Stomach smooth muscle (tissue), 2 donors: ENCODE measurements at regions not wholly inside any gene's neighbourhood (a gene's known extent, or its start where the extent isn't known, plus 50 kb on each side); places are given as distances from the start of the nearest gene placed in this dataset.

ENCODE experiments used
- H3K27ac ChIP-seq: one replicate; pipeline ENCODE4 v1.7.0; 2013; ENCODE audit warnings: mild to moderate bottlenecking, low read length, inconsistent platforms
- H3K27me3 ChIP-seq, 2 donors: one replicate each; pipeline ENCODE4 v1.7.0; 2013; ENCODE audit warnings: low read length in 2 of 2; ENCODE audit not compliant: insufficient read depth in 2 of 2, control insufficient read depth in 1 of 2
- H3K36me3 ChIP-seq, 2 donors: one replicate each; pipeline ENCODE4 v1.7.0; 2013; ENCODE audit warnings: low read length in 2 of 2; ENCODE audit not compliant: control insufficient read depth in 2 of 2, insufficient read depth in 2 of 2
- H3K4me1 ChIP-seq: one replicate; pipeline ENCODE4 v1.7.0; 2013; ENCODE audit warnings: low read length; ENCODE audit not compliant: control insufficient read depth, insufficient read depth
- H3K4me3 ChIP-seq, 2 donors: one replicate each; pipeline ENCODE4 v1.7.0; 2013; ENCODE audit warnings: low read length in 2 of 2
- H3K9ac ChIP-seq, 2 donors: one replicate each; pipeline ENCODE4 v1.7.0; 2013; ENCODE audit warnings: low read length in 2 of 2, mild to moderate bottlenecking in 1 of 2
- H3K9me3 ChIP-seq, 2 donors: one replicate each; pipeline ENCODE4 v1.7.0; 2013; ENCODE audit warnings: low read length in 2 of 2; ENCODE audit not compliant: control insufficient read depth in 2 of 2
- donor health status: healthy.
- donor health status: Pancreatic carcinoma.

- no peak overlapping the region for H3K27ac ChIP-seq
- H3K36me3 ChIP-seq, result no peaks in the 10 kb centered on the region
- no peak overlapping the region for H3K4me3 ChIP-seq
- no peaks in the 10 kb centered on the region for H3K4me1 ChIP-seq
- H3K9ac ChIP-seq, result no peak overlapping the region
- H3K27me3 ChIP-seq, result no peaks in the 10 kb centered on the region
- no peaks in the 10 kb centered on the region for H3K9me3 ChIP-seq
Observed at GRCh38 chr13:61485128-61485765, 69.6 kb upstream of the PCDH20 start.

GRCh38 chr13:61477619-61478018 lies 62.0 kb upstream of the PCDH20 start:
- H3K9me3 ChIP-seq, result no peaks in the 10 kb centered on the region
- no peak overlapping the region for H3K9ac ChIP-seq
- H3K4me1 ChIP-seq, result no peaks in the 10 kb centered on the region
- H3K4me3 ChIP-seq, result no peak overlapping the region
- H3K27me3 ChIP-seq, result no peaks in the 10 kb centered on the region
- H3K27ac ChIP-seq, result no peak overlapping the region
- no peaks in the 10 kb centered on the region for H3K36me3 ChIP-seq

GRCh38 chr13:61470786-61471185 lies 55.1 kb upstream of the PCDH20 start:
- H3K9me3 ChIP-seq, result no peaks in the 10 kb centered on the region
- H3K36me3 ChIP-seq, result no peaks in the 10 kb centered on the region
- no peak overlapping the region for H3K9ac ChIP-seq
- no peak overlapping the region for H3K4me3 ChIP-seq
- no peaks in the 10 kb centered on the region for H3K4me1 ChIP-seq
- no peak overlapping the region for H3K27ac ChIP-seq
- H3K27me3 ChIP-seq, result no peaks in the 10 kb centered on the region

- Histone ChIP-seq H3K4me3 (no peak overlapping the region), H3K27me3 (no peaks in the 10 kb centered on the region), H3K9ac (no peak overlapping the region), H3K4me1 (no peaks in the 10 kb centered on the region), H3K9me3 (no peaks in the 10 kb centered on the region), H3K27ac (no peak overlapping the region), H3K36me3 (no peaks in the 10 kb centered on the region)
Observed at GRCh38 chr13:61466280-61466679, 50.6 kb upstream of the PCDH20 start.
